HG02970 (cell line): ENCODE measurements at regions not wholly inside any gene's neighbourhood (a gene's known extent, or its start where the extent isn't known, plus 50 kb on each side); places are given as distances from the start of the nearest gene placed in this dataset.

Source experiments
- ATAC-seq: cut with Tn5 transposase; IDR thresholded peaks from one replicate; pipeline ENCODE4 v1.9.1; 2021; ENCODE audit warnings: mild to moderate bottlenecking, moderate library complexity, moderate number of reproducible peaks; ENCODE audit not compliant: unreplicated experiment, low FRiP score

DNA sequence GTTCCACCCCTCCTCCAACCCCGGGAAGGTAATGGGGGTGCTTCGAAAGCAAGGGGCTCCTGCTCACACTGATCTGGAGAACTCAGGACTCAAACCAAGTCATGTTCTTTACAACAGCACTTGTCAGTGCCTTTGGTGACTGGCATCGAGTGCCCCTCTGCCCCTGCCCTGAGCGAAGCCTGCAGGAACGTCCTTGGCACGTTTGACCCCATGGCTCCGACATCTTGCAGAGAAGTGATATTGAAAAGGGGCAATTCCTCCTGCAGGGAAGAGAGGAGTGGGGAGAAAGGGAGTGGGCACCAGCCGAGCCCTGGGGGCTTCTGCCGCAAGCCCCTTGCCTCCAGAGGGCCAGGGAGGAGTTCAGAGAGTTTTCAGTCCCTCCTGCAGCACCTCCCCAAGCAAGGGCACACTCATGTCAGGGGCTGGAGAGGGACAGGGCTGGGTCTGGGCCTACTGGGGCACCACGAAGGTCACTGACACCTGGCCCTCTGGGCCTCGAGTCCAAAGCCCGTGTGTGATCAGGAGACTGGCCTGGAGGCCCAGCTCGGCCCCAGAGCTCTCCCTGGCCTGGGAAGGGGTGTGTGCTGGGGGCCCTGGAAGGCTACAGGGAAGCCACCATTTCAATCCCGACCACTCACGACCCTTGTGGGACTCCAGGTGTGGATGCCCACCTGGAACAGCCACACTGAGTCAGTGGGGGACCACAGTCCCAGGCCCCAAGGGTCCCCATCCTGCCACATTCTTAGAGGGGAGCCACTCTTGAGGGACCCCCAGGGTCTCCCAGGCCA is 94.9 kb upstream of the NKX1-1 start:
- no peak for ATAC-seq

DNA sequence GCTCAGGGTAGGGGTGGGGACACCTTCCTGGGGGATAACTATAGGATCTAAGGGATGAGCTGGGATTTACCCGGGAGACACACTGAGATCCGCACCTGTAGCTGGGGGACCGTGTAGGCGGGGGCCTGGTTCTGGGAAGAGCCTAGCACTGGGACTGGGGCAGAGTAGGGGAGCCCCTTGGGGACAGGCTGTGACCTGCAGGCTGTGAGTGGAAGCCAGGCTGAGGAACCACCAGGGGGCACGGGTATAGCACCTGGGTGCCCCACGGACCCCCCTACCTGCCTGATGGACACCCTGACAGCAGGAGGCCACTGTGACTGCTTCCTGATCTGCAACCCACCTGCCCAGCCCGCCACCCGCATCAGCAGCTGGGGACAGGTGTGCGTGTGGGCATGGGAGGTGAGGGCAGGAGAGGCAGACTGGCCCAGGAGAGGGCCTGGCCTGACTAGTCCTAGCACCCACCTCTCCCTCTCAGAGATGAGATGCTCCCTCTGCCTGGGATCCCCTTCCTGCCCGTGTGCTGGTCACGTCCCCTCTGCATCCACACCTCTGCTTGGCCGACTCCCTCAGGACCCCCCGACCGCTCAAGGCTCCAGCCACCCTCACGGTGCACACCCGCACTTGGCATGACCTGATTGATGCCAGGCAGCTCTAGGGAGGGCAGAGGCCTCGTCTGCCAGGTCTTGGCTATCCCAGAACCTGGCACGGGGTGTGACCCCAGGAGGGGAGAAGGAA is 94.2 kb upstream of the NKX1-1 start:
- no peak for ATAC-seq

DNA sequence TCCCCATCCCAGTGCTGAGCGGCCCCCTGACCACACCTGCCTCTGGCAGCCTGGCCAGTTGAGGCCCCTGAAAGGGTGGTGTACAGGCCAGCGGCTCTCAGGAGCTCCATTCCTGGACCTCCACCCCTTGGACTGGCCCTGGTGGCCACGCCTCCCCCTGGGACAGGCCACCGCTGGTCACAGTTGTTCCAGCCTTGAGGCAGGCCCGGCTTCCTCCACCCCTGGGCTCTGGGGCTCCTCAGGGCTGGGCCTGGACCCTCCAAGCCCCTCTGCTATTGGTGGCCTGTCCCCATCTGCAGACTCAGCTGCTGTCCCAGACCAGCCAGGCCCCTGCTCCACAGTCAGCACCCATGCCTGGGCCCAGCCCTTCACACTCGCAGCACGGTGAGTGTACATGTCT is 93.2 kb upstream of the NKX1-1 start:
- no peak for ATAC-seq

DNA sequence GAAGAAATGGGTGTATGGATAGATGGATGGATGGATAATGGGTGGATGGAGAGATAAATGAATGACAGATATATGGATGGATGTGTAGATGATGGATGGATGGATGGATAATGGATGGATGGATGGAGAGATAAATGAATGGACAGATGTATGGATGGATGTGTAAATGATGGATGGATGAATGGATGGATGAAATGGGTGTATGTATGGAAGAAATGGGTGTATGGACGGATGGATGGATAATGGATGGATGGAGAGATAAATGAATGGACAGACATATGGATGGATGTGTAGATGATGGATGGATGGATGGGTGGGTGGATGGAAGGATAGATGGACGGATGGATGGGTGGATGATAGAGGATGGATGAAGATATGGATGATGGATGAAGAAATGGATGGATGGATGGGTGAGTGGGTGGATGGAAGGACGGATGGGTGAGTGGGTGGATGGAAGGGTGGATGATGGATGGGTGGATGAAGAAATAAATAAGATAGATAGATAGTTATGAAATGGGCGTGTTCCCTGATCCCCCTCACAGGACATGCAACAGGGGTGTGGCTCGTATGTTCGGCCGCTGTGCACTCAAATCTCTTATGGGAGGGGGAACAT is 91.1 kb upstream of the NKX1-1 start:
- no peak for ATAC-seq

DNA sequence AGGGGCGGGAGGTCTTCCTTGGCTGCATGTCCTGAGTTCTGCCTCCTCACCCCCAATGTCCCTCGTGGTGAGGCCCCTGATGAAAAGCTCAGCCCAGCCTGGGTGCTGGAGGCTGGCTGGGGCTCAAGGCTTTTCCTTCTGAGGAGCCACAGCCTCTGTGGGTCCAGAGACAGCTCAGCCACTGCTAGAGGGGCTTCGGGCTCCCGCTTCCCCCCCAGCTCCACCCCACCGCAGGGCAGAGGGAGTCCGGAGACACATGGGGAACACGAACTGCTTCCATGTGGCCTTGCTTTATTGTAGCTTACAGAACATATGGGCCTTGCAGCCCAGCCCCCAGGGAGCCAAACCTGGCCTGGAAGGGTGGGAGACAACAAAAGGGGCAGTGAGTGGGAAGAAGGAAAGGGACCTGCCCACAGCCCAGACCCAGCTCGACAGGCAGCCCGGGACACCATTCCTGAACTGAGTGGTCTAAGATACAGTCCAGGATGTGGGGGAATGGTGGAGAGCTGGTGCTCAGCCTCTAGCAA is 89.9 kb upstream of the NKX1-1 start:
- ATAC-seq: no peak

DNA sequence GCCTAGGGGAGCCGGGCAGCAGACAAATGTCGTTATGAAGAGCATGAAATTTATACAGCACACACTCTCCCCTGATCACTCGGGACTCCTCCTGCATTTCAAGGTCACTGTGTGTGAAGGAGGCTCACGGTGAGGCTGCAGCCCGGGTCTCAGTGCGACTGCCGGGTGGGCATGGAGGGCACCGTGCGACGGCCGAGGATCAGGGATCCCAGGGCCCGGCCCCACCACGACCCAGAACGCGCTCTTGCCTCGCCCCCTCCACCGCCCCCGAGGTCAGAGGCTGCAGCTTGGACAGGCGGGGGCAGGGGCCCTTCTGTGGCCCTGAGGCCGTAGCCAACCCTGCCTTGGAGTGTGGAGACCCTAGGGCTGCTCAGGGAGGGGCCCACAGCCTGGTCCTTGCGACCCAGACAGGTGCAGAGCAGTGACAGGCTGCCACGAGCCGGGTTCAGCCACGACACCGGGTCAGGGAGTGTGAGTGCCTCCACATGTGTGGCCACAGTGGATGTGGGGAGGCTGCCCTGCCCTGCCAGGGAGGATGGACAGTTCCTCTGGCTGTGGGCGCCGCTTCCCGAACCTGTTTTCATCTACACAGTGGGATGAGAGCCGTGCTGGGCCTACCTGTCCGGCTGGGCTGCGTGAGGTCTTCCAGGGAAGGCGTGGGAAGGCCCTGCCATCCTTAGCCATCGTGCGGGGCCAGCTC is 89.3 kb upstream of the NKX1-1 start:
- ATAC-seq: no peak

DNA sequence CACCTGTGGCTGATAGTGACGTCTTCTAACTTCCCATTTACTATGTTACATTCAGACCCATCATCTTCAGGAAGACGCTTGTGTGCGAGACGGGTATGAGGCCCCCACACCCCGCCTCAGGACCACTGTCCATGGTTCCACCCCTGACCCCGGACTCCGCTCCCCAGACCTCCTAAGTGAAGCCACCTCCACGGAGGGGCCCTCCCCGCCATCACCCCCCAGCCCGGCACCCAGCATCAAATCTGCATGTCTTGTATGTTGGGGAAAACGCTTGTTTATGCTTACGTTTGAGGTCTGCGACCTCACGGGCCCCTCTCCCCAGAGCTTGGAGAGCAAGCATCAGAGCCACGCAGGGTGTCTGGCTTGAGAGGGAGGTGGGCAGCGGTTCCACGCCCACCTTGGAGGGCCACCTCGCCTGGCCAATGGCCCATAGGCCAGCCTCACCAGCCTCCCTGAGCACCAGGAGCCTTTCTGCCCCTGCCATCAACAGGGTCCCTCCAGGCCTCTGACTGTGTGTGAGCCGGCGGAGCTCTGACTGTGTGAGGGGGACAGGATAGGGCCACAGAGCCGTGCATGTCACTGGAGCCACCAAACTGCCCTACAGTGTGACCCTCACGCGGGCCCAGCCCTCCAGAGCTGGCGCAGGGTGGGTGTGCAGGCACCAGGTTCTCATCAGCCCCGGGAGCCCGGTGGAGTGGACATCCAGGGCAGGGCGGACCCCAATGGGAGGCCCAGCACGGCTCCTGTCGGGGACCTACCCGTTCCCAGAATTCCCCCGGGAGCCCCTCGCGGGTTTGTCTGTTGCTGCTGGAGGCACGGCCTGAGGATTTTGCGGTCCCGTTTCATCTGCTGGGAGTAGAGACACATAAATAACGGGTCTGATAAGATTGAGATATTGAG is 88.4 kb upstream of the NKX1-1 start:
- no peak for ATAC-seq

DNA sequence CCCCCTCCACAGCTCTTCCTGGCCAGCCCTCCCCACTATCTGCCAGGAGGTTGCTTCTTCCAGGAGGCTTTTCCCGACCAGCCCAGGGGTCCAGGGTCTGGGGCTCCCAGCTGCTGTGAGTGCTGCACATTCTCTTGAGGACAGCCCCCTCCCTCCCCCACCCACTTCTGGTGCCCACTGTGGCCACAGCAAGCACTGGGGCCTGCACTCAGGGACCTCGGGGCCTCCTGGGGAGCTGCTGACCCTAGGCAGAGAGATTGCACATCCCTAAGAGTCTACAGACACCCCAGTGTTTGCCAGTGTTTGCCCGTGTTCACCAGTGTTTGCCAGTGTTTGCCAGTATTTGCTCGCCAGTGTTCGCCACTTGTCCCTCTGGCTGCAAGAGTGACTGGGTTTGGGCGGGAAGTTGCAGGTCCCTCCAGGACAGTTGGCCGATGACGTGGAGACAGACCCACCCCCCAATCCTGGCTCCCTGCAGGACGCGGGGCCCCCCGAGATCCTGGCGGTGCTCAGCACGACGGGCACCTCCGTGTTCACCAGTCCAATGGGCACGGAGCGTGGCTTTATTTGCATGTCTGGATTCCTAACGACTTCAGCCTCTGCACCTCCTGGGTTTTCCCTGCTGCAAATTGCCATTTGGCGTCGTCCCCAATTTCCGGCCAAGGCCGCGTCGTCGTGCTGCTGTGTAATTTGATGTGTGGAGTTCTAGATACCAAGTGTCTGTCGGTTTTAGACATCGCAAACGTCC is 87.5 kb upstream of the NKX1-1 start:
- no peak for ATAC-seq

DNA sequence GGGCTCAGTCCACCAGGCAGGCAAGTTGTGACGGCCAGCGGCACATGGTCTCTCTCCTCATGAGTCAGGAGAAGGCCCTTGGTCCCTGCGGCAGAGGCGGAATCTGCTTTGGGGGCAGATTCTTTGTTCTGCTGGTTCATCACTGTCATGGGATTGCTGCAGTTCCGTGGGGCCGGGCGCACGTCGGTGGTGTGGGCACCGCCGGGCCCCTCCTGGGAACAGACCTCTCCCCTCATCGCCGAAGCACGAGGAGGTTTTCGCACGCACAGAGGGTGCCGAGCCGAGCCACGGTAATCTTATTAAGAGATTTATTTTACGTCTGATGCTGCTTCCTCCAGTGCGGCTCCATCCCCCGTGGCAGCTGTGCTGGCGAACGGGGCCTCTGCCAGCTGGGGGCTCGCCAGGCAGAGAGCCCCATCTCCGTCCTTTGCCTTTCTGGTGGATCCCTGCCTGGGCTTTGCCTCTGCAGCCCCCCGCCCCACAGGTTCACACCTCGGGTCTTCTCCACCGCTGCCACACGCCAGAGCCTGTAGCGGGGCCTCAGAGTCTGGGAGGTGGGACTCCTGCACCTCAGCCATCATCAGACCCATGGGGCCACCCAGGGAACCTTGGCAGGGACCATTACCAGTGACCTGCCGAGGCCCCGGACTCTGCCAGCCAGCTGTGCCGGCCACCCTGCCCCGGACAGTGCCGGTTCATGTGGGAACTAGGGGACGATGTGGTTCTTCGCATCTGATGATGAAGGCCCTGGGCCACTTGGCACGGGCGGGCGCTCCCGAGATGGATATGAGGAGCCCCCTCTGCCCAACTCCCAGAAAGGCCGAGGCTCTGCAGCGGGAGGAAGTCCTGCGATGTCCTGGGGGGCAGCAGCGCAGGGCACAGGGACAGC is 86.7 kb upstream of the NKX1-1 start:
- no peak for ATAC-seq

DNA sequence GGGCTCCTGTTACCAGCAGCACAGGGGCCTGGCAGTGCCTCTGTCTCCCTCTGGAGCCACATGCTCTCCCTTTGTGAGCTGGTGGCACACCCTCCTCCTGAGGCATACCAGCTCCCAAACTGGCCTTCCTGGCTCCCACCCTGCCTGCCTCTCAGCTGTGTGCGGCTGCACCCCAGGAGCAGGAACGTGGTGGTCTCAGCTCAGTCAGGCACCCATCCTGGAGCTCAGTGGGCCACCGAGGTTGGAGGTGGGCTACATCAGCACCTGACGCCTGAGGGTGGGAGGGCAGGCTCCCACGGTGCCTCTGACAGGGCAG is 85.9 kb upstream of the NKX1-1 start:
- no peak for ATAC-seq

DNA sequence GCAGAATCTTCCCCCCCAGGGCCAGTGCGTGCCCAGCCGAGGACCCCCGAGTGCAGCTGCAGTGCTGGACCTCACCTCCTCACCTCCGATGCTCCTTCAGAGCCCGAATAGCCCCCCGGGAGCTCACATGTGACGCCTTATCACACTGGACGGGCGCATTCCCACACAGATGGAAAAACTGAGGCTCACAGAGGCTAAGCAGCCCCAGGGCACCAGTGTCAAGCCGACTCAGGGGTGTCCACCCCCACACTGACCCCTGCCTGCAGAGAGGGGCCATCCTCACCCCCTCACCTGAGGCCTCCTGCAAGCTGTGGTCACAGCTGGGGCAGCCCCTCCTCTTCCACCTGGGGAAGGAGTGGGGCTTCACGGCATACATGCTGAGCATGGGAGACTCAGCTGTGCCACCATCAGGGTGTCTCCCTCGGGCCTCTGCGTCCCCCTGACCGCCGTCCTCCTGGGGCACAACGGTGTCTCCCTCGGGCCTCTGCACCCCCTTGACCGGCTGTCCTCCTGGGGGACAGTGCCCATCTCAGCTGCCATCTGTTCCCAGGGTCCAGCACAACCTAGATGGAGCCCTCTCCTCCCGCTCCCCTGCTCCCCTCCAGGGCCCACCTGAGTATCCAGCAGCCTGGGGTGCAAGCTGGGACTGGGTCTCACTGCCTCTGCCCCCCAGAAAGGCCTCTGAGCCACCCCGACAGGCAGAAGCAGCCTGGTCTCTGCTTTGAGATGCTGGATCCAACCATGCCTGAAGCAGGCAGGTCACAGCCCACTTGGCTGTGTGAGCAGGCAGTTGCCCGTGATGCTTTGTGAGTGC is 85.3 kb upstream of the NKX1-1 start:
- ATAC-seq: no peak

DNA sequence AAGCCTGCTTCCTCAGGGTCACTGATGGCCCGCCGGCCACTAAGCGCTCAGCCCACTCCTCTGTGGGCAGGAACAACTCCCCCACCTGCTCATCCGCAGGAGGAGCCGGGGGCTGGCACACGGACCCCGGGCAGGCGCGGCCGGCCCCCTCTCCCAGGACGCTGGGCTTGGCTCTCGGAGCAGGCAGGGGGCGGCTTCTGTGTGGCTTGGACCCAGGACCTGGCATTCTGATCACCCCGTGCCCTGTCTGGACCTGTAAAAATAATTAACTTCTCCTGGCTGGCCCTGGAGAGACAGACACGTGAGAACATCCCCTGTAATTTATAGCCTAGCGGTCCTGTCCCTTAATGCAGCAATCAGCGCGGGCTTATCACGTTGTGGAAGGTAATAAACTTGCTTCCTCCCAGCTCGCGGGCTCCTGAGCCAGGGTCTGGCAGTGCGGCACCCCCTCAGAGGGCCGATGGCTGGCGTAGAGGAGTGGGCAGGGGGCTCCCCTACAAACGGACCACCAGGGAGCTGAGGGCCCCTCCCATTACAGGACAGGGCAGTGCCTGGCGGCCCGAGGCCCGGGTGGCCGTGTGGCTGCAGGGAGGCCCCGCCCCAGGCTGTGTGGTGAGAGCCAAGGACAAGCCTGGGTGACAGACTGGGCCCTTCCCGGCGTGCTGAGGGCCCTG is 84.5 kb upstream of the NKX1-1 start:
- no peak for ATAC-seq

DNA sequence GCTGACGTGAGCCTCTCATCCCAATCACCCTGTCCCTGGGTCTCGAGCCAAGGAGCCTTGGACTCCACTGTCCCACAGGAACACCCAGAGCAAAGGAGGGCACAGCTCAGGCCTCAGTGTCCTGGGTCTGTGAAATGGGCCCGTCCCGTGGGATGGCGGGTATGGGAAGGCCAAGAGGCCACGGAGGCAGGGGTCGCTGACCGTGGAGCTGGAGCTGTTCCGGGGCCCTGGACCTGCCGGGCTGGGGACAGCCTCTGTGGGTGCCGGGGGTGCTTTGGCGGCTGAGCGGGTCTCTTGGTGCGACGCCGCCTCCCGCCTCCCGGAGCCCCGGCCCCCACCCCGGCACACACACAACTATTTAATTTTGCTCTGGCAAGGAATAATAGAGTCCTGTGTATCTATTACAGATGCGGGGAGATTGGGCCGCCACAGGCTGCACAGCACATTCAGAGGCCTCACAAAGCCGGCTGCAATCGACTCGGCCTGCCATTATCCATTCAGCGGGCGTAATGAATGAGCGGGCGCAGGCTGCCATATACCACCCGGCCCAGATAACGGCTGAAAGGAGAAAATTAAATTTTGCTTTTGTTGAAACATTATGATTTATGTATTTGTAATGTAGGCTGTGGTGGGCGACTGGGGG is 83.9 kb upstream of the NKX1-1 start:
- ATAC-seq: no peak

DNA sequence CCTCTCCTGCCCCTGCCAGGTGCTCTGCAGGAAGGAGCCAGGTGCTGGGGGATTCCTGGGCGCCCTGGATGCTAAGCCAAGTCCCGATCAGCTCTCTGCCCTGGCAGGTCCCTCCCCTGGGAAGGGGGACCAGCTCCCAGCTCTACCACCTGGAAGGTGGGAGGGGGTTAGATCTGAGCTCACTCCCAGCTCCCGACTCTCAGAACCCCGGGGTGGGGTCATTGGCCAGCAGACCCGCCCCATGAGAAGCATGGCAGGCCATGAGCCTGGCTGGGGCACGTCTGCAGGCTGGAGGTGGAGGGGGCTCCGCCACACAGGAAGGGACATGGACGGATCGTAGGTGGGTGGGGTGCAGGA is 83.4 kb upstream of the NKX1-1 start:
- ATAC-seq: no peak

DNA sequence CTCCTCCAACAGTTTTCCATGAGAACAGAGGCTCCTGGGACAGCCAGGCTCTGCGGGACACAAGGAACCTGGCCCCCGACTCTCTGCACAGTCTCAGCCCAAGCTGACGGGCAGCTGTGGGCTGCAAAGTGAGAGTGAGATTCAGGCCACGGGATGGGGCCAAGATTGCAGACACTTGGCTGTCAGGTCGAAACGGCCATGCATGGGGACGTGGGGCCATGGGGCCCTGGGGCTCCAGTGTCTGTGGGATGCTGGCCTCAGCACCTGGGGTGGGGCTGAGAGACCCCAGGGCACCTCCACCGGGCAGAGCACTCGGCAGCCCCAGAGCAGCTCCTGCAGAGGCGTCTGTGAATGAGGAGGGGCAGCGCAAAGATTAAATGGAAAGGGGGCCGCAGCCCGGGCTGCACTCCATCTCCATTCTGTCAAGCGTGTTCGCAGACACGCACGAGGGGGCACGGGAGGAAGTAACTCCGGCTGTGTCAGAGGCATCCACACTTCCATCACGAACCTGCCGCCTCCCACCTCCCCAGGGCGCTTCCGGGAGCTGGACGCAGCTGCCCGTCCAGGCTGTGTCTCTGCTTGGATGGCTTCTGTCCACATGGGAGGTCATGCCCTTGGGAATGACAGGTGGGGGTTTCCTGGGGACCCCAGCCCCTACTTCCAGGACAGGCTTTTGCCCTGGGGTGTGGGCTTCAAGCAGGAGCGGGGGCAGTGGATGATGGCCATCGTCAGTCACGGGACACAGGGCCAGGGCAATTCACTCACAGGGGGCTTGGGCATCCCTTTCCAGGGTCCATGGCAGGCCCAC is 82.8 kb upstream of the NKX1-1 start:
- no peak for ATAC-seq

DNA sequence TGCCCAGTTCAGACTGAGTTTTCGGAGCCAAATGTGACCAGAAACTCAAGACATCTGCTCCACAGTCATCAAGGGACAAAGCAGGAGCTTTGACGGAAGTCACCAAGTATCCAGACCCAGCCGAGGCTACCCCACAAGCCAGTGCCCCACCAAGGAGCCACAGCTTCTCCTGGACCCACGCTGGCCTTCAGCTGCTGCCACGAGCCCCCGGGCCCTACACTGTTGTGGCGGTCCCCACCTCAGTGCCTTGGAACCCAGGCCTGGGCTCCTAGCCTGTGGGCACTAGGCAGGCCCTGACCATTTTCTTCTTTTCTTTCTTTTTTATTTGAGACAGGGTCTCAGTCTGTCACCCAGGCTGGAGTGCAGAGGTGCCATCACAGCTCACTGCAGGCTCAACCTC is 82.1 kb upstream of the NKX1-1 start:
- no peak for ATAC-seq
